Trophoblast cell (in vitro differentiated cells and primary cell): ENCODE measurements at regions not wholly inside any gene's neighbourhood (a gene's known extent, or its start where the extent isn't known, plus 50 kb on each side); places are given as distances from the start of the nearest gene placed in this dataset.
"Not testable (repeated sequence)": the region's sequence is repeated elsewhere in the genome, so short reads cannot be mapped to it uniquely, and the experiment has no call there.

Experiments
- DNase-seq, 2 donors: peaks; one replicate each; pipeline ENCODE4 v3.0.0-alpha.2; 2016
- H2AFZ ChIP-seq: 2 replicates; pipeline ENCODE4 v1.6.1; 2013; ENCODE audit warnings: low read length, moderate library complexity, mild to moderate bottlenecking; ENCODE audit not compliant: insufficient read depth, poor library complexity
- H2AK5ac ChIP-seq: 2 replicates; pipeline ENCODE4 v1.6.1; 2013; ENCODE audit warnings: mild to moderate bottlenecking, low read length
- H2BK120ac ChIP-seq: 2 replicates; pipeline ENCODE4 v1.6.1; 2013; ENCODE audit warnings: low read length, mild to moderate bottlenecking, moderate library complexity; ENCODE audit not compliant: insufficient read depth, poor library complexity
- H2BK12ac ChIP-seq: 2 replicates; pipeline ENCODE4 v1.6.1; 2013; ENCODE audit warnings: mild to moderate bottlenecking, low read length, moderate library complexity
- H2BK5ac ChIP-seq: 2 replicates; pipeline ENCODE4 v1.6.1; 2013; ENCODE audit warnings: low read length, low read depth, moderate library complexity, mild to moderate bottlenecking; ENCODE audit not compliant: poor library complexity
- H3K14ac ChIP-seq: 2 replicates; pipeline ENCODE4 v1.6.1; 2013; ENCODE audit warnings: mild to moderate bottlenecking, low read length
- H3K18ac ChIP-seq: 2 replicates; pipeline ENCODE4 v1.6.1; 2013; ENCODE audit warnings: mild to moderate bottlenecking, low read length
- H3K23ac ChIP-seq: 2 replicates; pipeline ENCODE4 v1.6.1; 2013; ENCODE audit warnings: low read length
- H3K27ac ChIP-seq: 2 replicates; pipeline ENCODE4 v1.5.1; 2013; ENCODE audit warnings: low read depth, mild to moderate bottlenecking, inconsistent platforms, low read length, moderate library complexity
- H3K27me3 ChIP-seq: 2 replicates; pipeline ENCODE4 v1.6.1; 2013; ENCODE audit warnings: inconsistent platforms, mild to moderate bottlenecking, low read length, moderate library complexity; ENCODE audit not compliant: insufficient read depth
- H3K36me3 ChIP-seq, 2 experiments: 1 replicate in 1 of 2; 2 replicates in 1 of 2; pipeline ENCODE4 v1.6.1; 2013; ENCODE audit warnings: low read length in 2 of 2, mild to moderate bottlenecking in 2 of 2, moderate library complexity in 1 of 2; ENCODE audit not compliant: insufficient read depth in 2 of 2, control insufficient read depth in 1 of 2
- H3K4ac ChIP-seq: 2 replicates; pipeline ENCODE4 v1.6.1; 2013; ENCODE audit warnings: low read depth, mild to moderate bottlenecking, low read length, moderate library complexity
- H3K4me1 ChIP-seq, 2 experiments: 1 replicate in 1 of 2; 2 replicates in 1 of 2; pipeline ENCODE4 v1.6.1; 2013; ENCODE audit warnings: low read length in 2 of 2, mild to moderate bottlenecking in 2 of 2, moderate library complexity in 1 of 2; ENCODE audit not compliant: insufficient read depth in 2 of 2, control insufficient read depth in 1 of 2
- H3K4me2 ChIP-seq: 2 replicates; pipeline ENCODE4 v1.6.1; 2013; ENCODE audit warnings: inconsistent platforms, mild to moderate bottlenecking, low read length, moderate library complexity
- H3K4me3 ChIP-seq: 2 replicates; pipeline ENCODE4 v1.5.1; 2013; ENCODE audit warnings: mild to moderate bottlenecking, low read depth, low read length, inconsistent platforms
- H3K79me1 ChIP-seq: one replicate; pipeline ENCODE4 v1.6.1; 2013; ENCODE audit warnings: low read length
- H3K79me2 ChIP-seq: 2 replicates; pipeline ENCODE4 v1.6.1; 2013; ENCODE audit warnings: low read length, mild to moderate bottlenecking; ENCODE audit not compliant: control insufficient read depth, insufficient read depth, poor library complexity
- H3K9ac ChIP-seq: 2 replicates; pipeline ENCODE4 v1.6.1; 2013; ENCODE audit warnings: mild to moderate bottlenecking, low read length
- H3K9me3 ChIP-seq: 2 replicates; pipeline ENCODE4 v1.6.1; 2013; ENCODE audit warnings: low read depth, mild to moderate bottlenecking, control low read depth, inconsistent platforms, low read length; ENCODE audit not compliant: insufficient read depth
- H4K12ac ChIP-seq: 2 replicates; pipeline ENCODE4 v1.6.1; 2013; ENCODE audit warnings: low read depth, mild to moderate bottlenecking, low read length, moderate library complexity
- H4K8ac ChIP-seq: 2 replicates; pipeline ENCODE4 v1.6.1; 2013; ENCODE audit warnings: low read depth, mild to moderate bottlenecking, low read length, moderate library complexity
- H4K91ac ChIP-seq: one replicate; pipeline ENCODE4 v1.6.1; 2013; ENCODE audit warnings: low read depth, mild to moderate bottlenecking, low read length, moderate library complexity
- WGBS: extraction: QIAGEN DNeasy Blood & Tissue Kit; methylation state at CpG from one replicate; pipeline ENCODE4 v1.1.7; 2013; ENCODE audit warnings: missing lambda C conversion rate; ENCODE audit not compliant: insufficient read length, insufficient coverage; ENCODE audit errors: extremely low coverage; 5-methylcytosine and 5-hydroxymethylcytosine counted together

GRCh38 chrX:27321632-27322031 lies 141.5 kb downstream of the PPP4R3C start:
- Histone ChIP-seq H4K91ac (no peak overlapping the region), H3K36me3 (no peaks in the 10 kb centered on the region), H4K12ac (no peak overlapping the region), H2BK120ac (no peak overlapping the region), H2BK5ac (no peak overlapping the region), H3K4me1 (no peaks in the 10 kb centered on the region), H3K27ac (no peak overlapping the region), H3K23ac (no peak overlapping the region), H3K79me2 (no peaks in the 10 kb centered on the region), H3K4ac (no peak overlapping the region), H2AFZ (no peak overlapping the region), H2AK5ac (no peak overlapping the region), H3K9me3 (no peaks in the 10 kb centered on the region), H2BK12ac (no peak overlapping the region), H3K79me1 (no peaks in the 10 kb centered on the region), H3K27me3 (no peaks in the 10 kb centered on the region), H3K4me2 (no peak overlapping the region), H3K9ac (no peak overlapping the region), H3K14ac (no peak overlapping the region), H4K8ac (no peak overlapping the region), H3K18ac (no peak overlapping the region), H3K4me3 (no peak overlapping the region)
- WGBS, result no CpG with 5 or more reads among the region's 1 CpG
- no peak for DNase-seq

- H3K14ac ChIP-seq, result no peak overlapping the region
- H3K4me2 ChIP-seq, result no peak overlapping the region
- H3K79me2 ChIP-seq, result no peaks in the 10 kb centered on the region
- no peak overlapping the region for H4K8ac ChIP-seq
- H3K9ac ChIP-seq, result no peak overlapping the region
- H3K4ac ChIP-seq, result no peak overlapping the region
- H3K36me3 ChIP-seq, result no peaks in the 10 kb centered on the region
- H3K9me3 ChIP-seq, result no peaks in the 10 kb centered on the region
- H2AFZ ChIP-seq, result no peak overlapping the region
- H2BK5ac ChIP-seq, result no peak overlapping the region
- no peak overlapping the region for H2BK12ac ChIP-seq
- no peak overlapping the region for H4K12ac ChIP-seq
- no peak for DNase-seq
- no peak overlapping the region for H3K4me3 ChIP-seq
- H3K27ac ChIP-seq, result no peak overlapping the region
- no peak overlapping the region for H4K91ac ChIP-seq
- no peak overlapping the region for H2BK120ac ChIP-seq
- H3K23ac ChIP-seq, result no peak overlapping the region
- no peaks in the 10 kb centered on the region for H3K27me3 ChIP-seq
- no peaks in the 10 kb centered on the region for H3K4me1 ChIP-seq
- H3K18ac ChIP-seq, result no peak overlapping the region
- H2AK5ac ChIP-seq, result no peak overlapping the region
- no peaks in the 10 kb centered on the region for H3K79me1 ChIP-seq
Measured at GRCh38 chrX:27309406-27309805, 153.7 kb downstream of the PPP4R3C start.

GRCh38 chrX:27307546-27307945 lies 155.6 kb downstream of the PPP4R3C start:
- H3K4me1 ChIP-seq, result no peaks in the 10 kb centered on the region
- no peak overlapping the region for H3K14ac ChIP-seq
- WGBS, result no CpG with 5 or more reads among the region's 1 CpG
- no peak overlapping the region for H3K4me3 ChIP-seq
- no peaks in the 10 kb centered on the region for H3K79me2 ChIP-seq
- H2BK5ac ChIP-seq, result no peak overlapping the region
- H3K18ac ChIP-seq, result no peak overlapping the region
- no peak overlapping the region for H4K12ac ChIP-seq
- no peak overlapping the region for H2BK12ac ChIP-seq
- H3K9ac ChIP-seq, result no peak overlapping the region
- H4K91ac ChIP-seq, result no peak overlapping the region
- H3K9me3 ChIP-seq, result no peaks in the 10 kb centered on the region
- H3K27ac ChIP-seq, result no peak overlapping the region
- H2AK5ac ChIP-seq, result no peak overlapping the region
- H3K4ac ChIP-seq, result no peak overlapping the region
- H3K36me3 ChIP-seq, result no peaks in the 10 kb centered on the region
- H3K4me2 ChIP-seq, result no peak overlapping the region
- H3K27me3 ChIP-seq, result no peaks in the 10 kb centered on the region
- no peaks in the 10 kb centered on the region for H3K79me1 ChIP-seq
- H3K23ac ChIP-seq, result no peak overlapping the region
- no peak overlapping the region for H4K8ac ChIP-seq
- H2AFZ ChIP-seq, result no peak overlapping the region
- H2BK120ac ChIP-seq, result no peak overlapping the region
- DNase-seq, result no peak

- H2BK12ac ChIP-seq, H3K23ac ChIP-seq, H4K91ac ChIP-seq, H3K27me3 ChIP-seq, DNase-seq, H3K79me2 ChIP-seq, H3K36me3 ChIP-seq, H3K14ac ChIP-seq, H3K4me1 ChIP-seq, H3K9me3 ChIP-seq, H3K18ac ChIP-seq, H3K27ac ChIP-seq, H4K12ac ChIP-seq, H2AK5ac ChIP-seq, H3K4ac ChIP-seq, H3K4me2 ChIP-seq, H3K4me3 ChIP-seq, H3K9ac ChIP-seq, H2BK120ac ChIP-seq, H4K8ac ChIP-seq, H3K79me1 ChIP-seq, H2AFZ ChIP-seq, H2BK5ac ChIP-seq: not testable (repeated sequence)
- no CpG with 5 or more reads among the region's 6 CpGs for WGBS
Measured at GRCh38 chrX:27292552-27292951, 170.6 kb downstream of the PPP4R3C start.
